Smooth muscle cell (in vitro differentiated cells): ENCODE measurements at regions not wholly inside any gene's neighbourhood (a gene's known extent, or its start where the extent isn't known, plus 50 kb on each side); places are given as distances from the start of the nearest gene placed in this dataset.
A peak's percentile ranks its signal among the peaks of the same experiment; 100 is the strongest.

Experiments used
- DNase-seq: peaks from one replicate; lab custom pipeline; 2025; ENCODE audit not compliant: unreplicated experiment; lab: John Stamatoyannopoulos, UW
- H2AFZ ChIP-seq: fragments of 200-600 bp; sonication (generic); 2 replicates; pipeline ENCODE4 v1.6.0; 2016; ENCODE audit warnings: antibody characterized with exemption, low read depth, mild to moderate bottlenecking
- H3F3A ChIP-seq: fragments of 200-600 bp; sonication (generic); 2 replicates; pipeline ENCODE4 v1.6.0; 2017; ENCODE audit warnings: antibody characterized with exemption, low read depth
- H3K27ac ChIP-seq: fragments of 200-600 bp; sonication (generic); 2 replicates; pipeline ENCODE4 v1.5.1; 2016; ENCODE audit warnings: low read depth, mild to moderate bottlenecking
- H3K27me3 ChIP-seq: fragments of 200-600 bp; sonication (generic); 2 replicates; pipeline ENCODE4 v1.6.1; 2016; ENCODE audit warnings: low read depth, mild to moderate bottlenecking
- H3K36me3 ChIP-seq: fragments of 200-600 bp; sonication (generic); 2 replicates; pipeline ENCODE4 v1.5.1; 2016; ENCODE audit warnings: low read depth
- H3K4me1 ChIP-seq: fragments of 200-600 bp; sonication (generic); 2 replicates; pipeline ENCODE4 v1.5.1; 2016; ENCODE audit warnings: low read depth
- H3K4me2 ChIP-seq: fragments of 200-600 bp; sonication (generic); 2 replicates; pipeline ENCODE4 v1.6.0; 2016; ENCODE audit warnings: mild to moderate bottlenecking
- H3K4me3 ChIP-seq: fragments of 200-600 bp; sonication (generic); 2 replicates; pipeline ENCODE4 v1.5.1; 2016; ENCODE audit warnings: mild to moderate bottlenecking
- H3K79me2 ChIP-seq: fragments of 200-600 bp; sonication (generic); 2 replicates; pipeline ENCODE4 v1.6.0; 2016; ENCODE audit warnings: low read depth, mild to moderate bottlenecking
- H3K9ac ChIP-seq: fragments of 200-600 bp; sonication (generic); 2 replicates; pipeline ENCODE4 v1.6.0; 2016; ENCODE audit warnings: low read depth
- H3K9me3 ChIP-seq: fragments of 200-600 bp; sonication (generic); replicated peaks from 2 replicates; pipeline ENCODE4 v1.5.1; 2016; ENCODE audit warnings: low read depth
- H4K20me1 ChIP-seq: fragments of 200-600 bp; sonication (generic); 2 replicates; pipeline ENCODE4 v1.6.0; 2016; ENCODE audit warnings: low read depth
- WGBS: methylation state at CpG from one replicate; pipeline ENCODE4 v1.1.7; 2016; ENCODE audit warnings: low lambda C conversion rate; 5-methylcytosine and 5-hydroxymethylcytosine counted together
- TF ChIP-seq, protein P1 (sequence below): fragments of 200-600 bp; sonication (generic); IDR thresholded peaks from 2 replicates; pipeline ENCODE4 v1.5.1; 2017; ENCODE audit warnings: borderline replicate concordance, mild to moderate bottlenecking, antibody characterized with exemption; ENCODE audit not compliant: insufficient read depth, poor library complexity, severe bottlenecking

DNA sequence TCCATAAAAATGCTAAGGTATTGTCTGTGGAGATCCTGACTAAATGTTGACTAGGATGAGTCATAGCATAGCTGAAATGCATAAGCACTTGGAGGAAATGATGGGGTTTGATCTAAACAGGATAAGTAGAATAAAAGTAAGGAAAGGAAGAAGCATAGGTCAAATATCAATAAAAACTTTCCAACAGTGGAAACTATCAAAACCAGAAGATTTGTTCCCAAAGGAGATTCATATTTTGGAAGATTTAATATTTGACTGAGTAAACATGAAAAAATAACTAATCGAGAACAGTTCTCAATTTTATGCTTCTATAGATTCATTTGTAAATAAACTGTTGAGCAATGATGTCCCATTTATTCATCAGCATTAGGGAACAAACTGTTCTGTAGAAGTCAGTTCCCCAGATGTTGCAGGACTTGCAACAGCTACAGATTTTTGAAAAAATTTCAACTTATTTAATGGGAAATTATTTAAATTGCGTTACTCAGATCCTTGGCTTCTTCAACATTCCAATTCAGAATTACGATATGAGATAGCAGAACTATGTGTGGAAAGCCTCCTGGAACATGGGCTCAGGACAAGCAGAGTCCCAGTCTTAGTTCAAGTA is 133.7 kb upstream of the TBX18 start:
- TF ChIP-seq, protein P1, sequence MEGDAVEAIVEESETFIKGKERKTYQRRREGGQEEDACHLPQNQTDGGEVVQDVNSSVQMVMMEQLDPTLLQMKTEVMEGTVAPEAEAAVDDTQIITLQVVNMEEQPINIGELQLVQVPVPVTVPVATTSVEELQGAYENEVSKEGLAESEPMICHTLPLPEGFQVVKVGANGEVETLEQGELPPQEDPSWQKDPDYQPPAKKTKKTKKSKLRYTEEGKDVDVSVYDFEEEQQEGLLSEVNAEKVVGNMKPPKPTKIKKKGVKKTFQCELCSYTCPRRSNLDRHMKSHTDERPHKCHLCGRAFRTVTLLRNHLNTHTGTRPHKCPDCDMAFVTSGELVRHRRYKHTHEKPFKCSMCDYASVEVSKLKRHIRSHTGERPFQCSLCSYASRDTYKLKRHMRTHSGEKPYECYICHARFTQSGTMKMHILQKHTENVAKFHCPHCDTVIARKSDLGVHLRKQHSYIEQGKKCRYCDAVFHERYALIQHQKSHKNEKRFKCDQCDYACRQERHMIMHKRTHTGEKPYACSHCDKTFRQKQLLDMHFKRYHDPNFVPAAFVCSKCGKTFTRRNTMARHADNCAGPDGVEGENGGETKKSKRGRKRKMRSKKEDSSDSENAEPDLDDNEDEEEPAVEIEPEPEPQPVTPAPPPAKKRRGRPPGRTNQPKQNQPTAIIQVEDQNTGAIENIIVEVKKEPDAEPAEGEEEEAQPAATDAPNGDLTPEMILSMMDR = no peak
- Histone ChIP-seq H3K4me2 (no peak overlapping the region), H2AFZ (no peak overlapping the region), H3K9ac (no peak overlapping the region), H3K27me3 (no peaks in the 10 kb centered on the region), H3F3A (no peaks in the 10 kb centered on the region), H3K4me3 (no peak overlapping the region), H3K36me3 (no peaks in the 10 kb centered on the region), H3K9me3 (no peaks in the 10 kb centered on the region), H4K20me1 (no peaks in the 10 kb centered on the region), H3K79me2 (no peaks in the 10 kb centered on the region), H3K4me1 (no peaks in the 10 kb centered on the region), H3K27ac (no peak overlapping the region)
- DNase-seq = no peak
- WGBS = 86% methylated on average over 3 of the region's 3 CpGs

DNA sequence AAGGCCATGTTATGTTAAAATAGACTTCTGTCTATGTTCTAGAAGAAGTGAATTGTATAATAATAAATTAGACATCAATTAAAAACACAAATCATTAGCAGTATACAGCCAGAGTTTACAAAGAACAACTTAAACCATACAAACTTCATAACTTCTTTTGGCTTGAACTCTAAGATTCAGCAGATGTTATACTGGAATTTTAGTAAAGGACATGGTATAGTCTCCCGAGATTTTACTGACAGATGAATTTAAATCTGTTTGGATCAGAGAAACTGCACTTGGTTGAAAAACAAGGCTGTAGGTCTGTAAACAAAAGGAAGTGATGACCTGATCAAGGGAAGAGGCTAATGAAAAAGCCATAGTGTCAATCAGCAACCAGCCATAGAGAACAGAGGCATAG is 132.6 kb upstream of the TBX18 start:
- no peak overlapping the region for H2AFZ ChIP-seq
- no peaks in the 10 kb centered on the region for H3F3A ChIP-seq
- H3K4me3 ChIP-seq = no peak overlapping the region
- no peak overlapping the region for H3K4me2 ChIP-seq
- peaks cover 5% of the 10 kb centered on the region for H3K4me1 ChIP-seq
- no peaks in the 10 kb centered on the region for H3K36me3 ChIP-seq
- H3K9me3 ChIP-seq = no peaks in the 10 kb centered on the region
- no peak overlapping the region for H3K9ac ChIP-seq
- H3K27me3 ChIP-seq = no peaks in the 10 kb centered on the region
- H4K20me1 ChIP-seq = no peaks in the 10 kb centered on the region
- TF ChIP-seq, protein P1 = no peak
- WGBS = 77% methylated on average over 1 of the region's 1 CpG
- no peak for DNase-seq
- no peak overlapping the region for H3K27ac ChIP-seq
- no peaks in the 10 kb centered on the region for H3K79me2 ChIP-seq

DNA sequence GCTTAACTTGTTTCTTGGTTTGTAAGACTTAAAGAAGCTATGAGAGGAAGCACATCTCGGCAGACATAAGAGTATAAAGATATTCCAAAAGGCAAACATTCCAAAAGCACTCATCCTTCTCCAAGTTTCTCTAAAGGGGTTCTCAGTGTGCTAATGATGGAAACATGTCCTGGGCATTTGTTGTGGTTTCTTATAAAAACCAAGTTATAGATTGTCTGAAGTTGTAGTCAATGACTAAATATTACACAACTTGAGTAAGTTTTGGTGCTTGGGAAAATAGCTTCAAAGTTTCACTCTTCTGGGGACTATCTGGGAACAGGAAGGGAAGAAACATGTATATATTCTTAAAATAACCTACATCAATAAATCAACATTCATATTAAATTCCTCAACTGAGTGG is 128.3 kb upstream of the TBX18 start:
- TF ChIP-seq, protein P1 = no peak
- no peaks in the 10 kb centered on the region for H3F3A ChIP-seq
- peaks cover 5% of the 10 kb centered on the region for H3K4me1 ChIP-seq
- H3K4me3 ChIP-seq = no peak overlapping the region
- no peaks in the 10 kb centered on the region for H3K9me3 ChIP-seq
- peak overlapping the region; percentile 64 for H3K27ac ChIP-seq
- no peaks in the 10 kb centered on the region for H3K79me2 ChIP-seq
- H3K27me3 ChIP-seq = no peaks in the 10 kb centered on the region
- H3K36me3 ChIP-seq = no peaks in the 10 kb centered on the region
- no peak overlapping the region for H3K9ac ChIP-seq
- no peaks in the 10 kb centered on the region for H4K20me1 ChIP-seq
- H2AFZ ChIP-seq = no peak overlapping the region
- no peak for DNase-seq
- H3K4me2 ChIP-seq = peak overlapping the region; percentile 53
- 24% methylated on average over 1 of the region's 1 CpG for WGBS
